B cell (primary cell): ENCODE measurements at regions not wholly inside any gene's neighbourhood (a gene's known extent, or its start where the extent isn't known, plus 50 kb on each side); places are given as distances from the start of the nearest gene placed in this dataset.

ENCODE experiments used
- ATAC-seq: fragments of 200-7000 bp; cut with Tn5 transposase; one replicate; pipeline ENCODE4 v1.10.0; 2021; ENCODE audit warnings: low read depth, mild to moderate bottlenecking, moderate number of reproducible peaks, moderate library complexity
- CTCF ChIA-PET: fragments of 350-600 bp; sonication (Branson Sonifier 250); formaldehyde crosslinking; loops from one replicate; lab custom pipeline; 2021; ENCODE audit warnings: antibody characterized with exemption, inconsistent platforms; lab: Charles Lee
- POLR2A ChIA-PET: fragments of 350-600 bp; sonication (Branson Sonifier 250); formaldehyde crosslinking; loops from one replicate; lab custom pipeline; 2021; ENCODE audit warnings: antibody characterized with exemption; lab: Charles Lee
- DNase-seq: peaks from one replicate; pipeline ENCODE4 v3.0.0; 2013
- H2AFZ ChIP-seq: 2 replicates; pipeline ENCODE4 v1.6.1; 2012; ENCODE audit warnings: mild to moderate bottlenecking, low read depth, low read length; ENCODE audit not compliant: insufficient read depth, poor library complexity, severe bottlenecking
- H3K27ac ChIP-seq, 2 donors: 1 replicate in 1 of 2; 2 replicates in 1 of 2; pipeline ENCODE4 v1.5.1; 2012 to 2013; ENCODE audit warnings: low read length in 2 of 2, mild to moderate bottlenecking in 2 of 2, moderate library complexity in 1 of 2
- H3K27me3 ChIP-seq, 4 experiments: fragments of 200-600 bp in 1 of 4; sonication (generic) in 1 of 4; replicated peaks in 1 of 4; 1 replicate in 2 of 4; 2 replicates in 2 of 4; pipeline versions ENCODE4 v1.6.1 to v1.7.0; 2013 to 2016; ENCODE audit warnings: low read length in 3 of 4, mild to moderate bottlenecking in 2 of 4, mixed read lengths in 1 of 4, moderate library complexity in 1 of 4; ENCODE audit not compliant: insufficient read depth in 4 of 4, control insufficient read depth in 3 of 4; ENCODE audit errors: control extremely low read depth in 1 of 4
- H3K36me3 ChIP-seq, 2 experiments: replicated peaks in 1 of 2; 1 replicate in 1 of 2; 2 replicates in 1 of 2; pipeline versions ENCODE4 v1.6.1 to v1.7.1; 2013; ENCODE audit warnings: low read length in 1 of 2; ENCODE audit not compliant: insufficient read depth in 2 of 2, control insufficient read depth in 1 of 2; ENCODE audit errors: control extremely low read depth in 1 of 2, extremely low read depth in 1 of 2
- H3K4me1 ChIP-seq, 2 donors: fragments of 200-600 bp in 1 of 2; sonication (generic) in 1 of 2; 1 replicate in 1 of 2; 2 replicates in 1 of 2; pipeline versions ENCODE4 v1.5.1 to v1.6.1; 2013 to 2017; ENCODE audit warnings: low read length in 2 of 2; ENCODE audit not compliant: control insufficient read depth in 2 of 2, insufficient read depth in 2 of 2
- H3K4me2 ChIP-seq: replicated peaks from 2 replicates; pipeline ENCODE3; 2012; ENCODE audit warnings: mild to moderate bottlenecking, low read depth, low read length; ENCODE audit not compliant: poor library complexity, severe bottlenecking
- H3K4me3 ChIP-seq, 5 experiments: fragments of 200-600 bp in 1 of 5; sonication (generic) in 1 of 5; 1 replicate in 3 of 5; 2 replicates in 2 of 5; pipeline versions ENCODE4 v1.5.1 to v1.7.0; 2011 to 2016; ENCODE audit warnings: low read length in 4 of 5, mild to moderate bottlenecking in 4 of 5, low read depth in 2 of 5, control low read depth in 1 of 5, moderate library complexity in 1 of 5; ENCODE audit not compliant: insufficient read depth in 1 of 5; ENCODE audit errors: control extremely low read depth in 1 of 5, extremely low read depth in 1 of 5
- H3K79me2 ChIP-seq: fragments of 200-600 bp; sonication (generic); one replicate; pipeline ENCODE4 v1.6.0; 2016; ENCODE audit warnings: low read length; ENCODE audit not compliant: control insufficient read depth, insufficient read depth
- H3K9ac ChIP-seq: fragments of 200-600 bp; sonication (generic); 2 replicates; pipeline ENCODE4 v1.6.1; 2017; ENCODE audit warnings: mild to moderate bottlenecking, low read length, moderate library complexity
- H3K9me3 ChIP-seq, 3 donors: one replicate each; pipeline versions ENCODE4 v1.6.1 to v1.7.1; 2013; ENCODE audit warnings: low read length in 2 of 3; ENCODE audit not compliant: control insufficient read depth in 2 of 3, insufficient read depth in 1 of 3; ENCODE audit errors: control extremely low read depth in 1 of 3
- H4K20me1 ChIP-seq: 2 replicates; pipeline ENCODE4 v1.6.0; 2012; ENCODE audit warnings: mild to moderate bottlenecking, low read length; ENCODE audit not compliant: insufficient read depth, control insufficient read depth, poor library complexity, severe bottlenecking
- H3K27ac Mint-ChIP-seq: one replicate; pipeline ENCODE4 v1.8.0; 2021; ENCODE audit warnings: mixed read lengths
- H3K27me3 Mint-ChIP-seq: one replicate; pipeline ENCODE4 v1.8.0; 2021; ENCODE audit warnings: mixed read lengths
- H3K4me1 Mint-ChIP-seq: one replicate; pipeline ENCODE4 v1.8.0; 2021; ENCODE audit warnings: mixed read lengths
- H3K4me3 Mint-ChIP-seq: one replicate; pipeline ENCODE4 v1.8.0; 2021; ENCODE audit warnings: mixed read lengths
- H3K9me3 Mint-ChIP-seq: one replicate; pipeline ENCODE4 v1.8.0; 2022; ENCODE audit warnings: mixed read lengths; ENCODE audit not compliant: insufficient read depth
- CTCF ChIP-seq: fragments of 200-600 bp; IDR thresholded peaks from one replicate; pipeline ENCODE4 v1.8.0; 2022; ENCODE audit warnings: antibody characterized with exemption, mild to moderate bottlenecking
- EZH2 ChIP-seq: IDR thresholded peaks from 2 replicates; pipeline ENCODE4 v1.6.1; 2012; ENCODE audit warnings: borderline replicate concordance, low read depth, mild to moderate bottlenecking, moderate library complexity, low read length; ENCODE audit not compliant: insufficient read depth, poor library complexity, severe bottlenecking
- WGBS: methylation state at CpG from one replicate; pipeline ENCODE4 v1.1.5; 2013; ENCODE audit warnings: missing lambda C conversion rate; ENCODE audit not compliant: insufficient coverage; 5-methylcytosine and 5-hydroxymethylcytosine counted together
- intact Hi-C: fragments of 100-400 bp; cut with micrococcal nuclease; formaldehyde crosslinking; loops from one replicate; pipeline ENCODE4 v1.10.0; 2022

DNA sequence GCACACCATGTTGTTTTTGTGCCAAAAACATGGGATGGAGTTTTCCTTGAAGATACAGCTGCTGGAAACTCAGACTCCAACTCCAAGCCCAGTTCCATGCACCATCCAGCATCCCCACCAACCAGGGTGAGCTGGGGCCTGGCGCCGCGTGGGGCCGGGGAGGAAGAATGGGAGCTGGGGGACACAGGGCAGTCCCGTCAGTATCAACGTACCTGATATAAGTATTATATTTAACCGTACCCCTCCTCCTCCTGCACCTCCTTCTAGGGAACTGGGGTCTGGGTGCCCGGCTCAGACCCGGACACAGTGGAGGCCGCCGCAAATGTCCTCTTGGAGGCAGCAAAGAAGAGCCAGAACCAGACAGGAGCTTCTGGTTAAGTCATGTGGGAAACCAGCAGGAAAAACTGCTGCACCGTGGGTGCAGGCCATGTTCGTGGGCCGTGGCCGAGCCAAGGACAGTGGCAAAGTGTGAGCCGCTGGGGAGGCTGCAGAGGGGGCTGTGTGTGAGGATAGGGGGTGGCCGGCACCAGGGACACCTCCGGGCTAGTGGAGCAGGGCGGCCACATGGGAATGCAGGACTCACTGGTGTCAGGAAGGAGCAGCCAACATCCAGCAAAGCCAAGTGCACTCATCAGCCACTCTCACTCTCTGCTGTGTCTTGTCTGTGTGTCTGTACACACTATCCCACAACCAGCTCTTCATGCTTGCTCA, 112.6 kb downstream of the TMEM18 start:
- intact Hi-C loops, result no loop called here
- H3K4me3 ChIP-seq, result no peak overlapping the region
- no peak overlapping the region for H3K9ac ChIP-seq
- 90% methylated on average over 15 of the region's 19 CpGs for WGBS
- no peaks in the 10 kb centered on the region for H3K9me3 ChIP-seq
- H3K9me3 Mint-ChIP-seq, result no peaks in the 10 kb centered on the region
- H3K27ac ChIP-seq, result no peak overlapping the region
- H3K4me1 Mint-ChIP-seq, result no peaks in the 10 kb centered on the region
- H3K27me3 ChIP-seq, result peaks cover 0 to 41% (median 0%) of the 10 kb centered on the region in 4 experiments
- H3K27ac Mint-ChIP-seq, result no peak overlapping the region
- ATAC-seq (no peak), DNase-seq (no peak)
- H4K20me1 ChIP-seq, result no peaks in the 10 kb centered on the region
- no peaks in the 10 kb centered on the region for H3K79me2 ChIP-seq
- CTCF ChIA-PET, result interaction anchor here (0.9 kb wide), 1 partner anchor 72 kb away, joined by 3 read pairs; no protein-coding TSS in a partner anchor
- peaks cover 39% of the 10 kb centered on the region for H3K27me3 Mint-ChIP-seq
- H3K4me2 ChIP-seq, result no peak overlapping the region
- TF ChIP-seq CTCF (no peak), EZH2 (no peak)
- no peaks in the 10 kb centered on the region for H3K4me1 ChIP-seq
- H2AFZ ChIP-seq, result no peak overlapping the region
- no peaks in the 10 kb centered on the region for H3K36me3 ChIP-seq
- POLR2A ChIA-PET, result no interaction called here
- H3K4me3 Mint-ChIP-seq, result no peak overlapping the region

DNA sequence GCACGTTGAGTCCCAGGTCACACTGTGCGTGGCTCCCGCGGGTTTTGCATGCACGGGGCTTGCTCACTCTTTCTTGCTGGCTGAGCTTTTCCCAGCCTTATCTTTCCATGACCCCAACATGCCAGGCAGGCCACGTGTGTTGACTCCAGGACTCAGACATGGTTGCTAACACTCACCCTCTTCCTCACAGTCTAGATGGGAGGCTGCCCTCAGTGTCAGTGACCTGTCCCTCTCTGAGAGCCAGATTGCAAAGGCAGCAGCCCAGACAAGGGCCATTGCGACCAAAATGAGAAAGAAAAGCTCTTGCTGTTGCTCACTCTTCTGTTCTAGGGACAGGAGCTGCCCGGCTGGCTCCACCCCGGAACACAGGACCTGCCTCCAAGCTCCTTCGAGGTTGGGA, 113.7 kb downstream of the TMEM18 start:
- Histone ChIP-seq H3K27ac (no peak overlapping the region), H3K36me3 (no peaks in the 10 kb centered on the region), H2AFZ (no peak overlapping the region), H3K9ac (no peak overlapping the region), H3K4me1 (no peaks in the 10 kb centered on the region), H3K79me2 (no peaks in the 10 kb centered on the region), H3K27me3 (peaks cover 0 to 39% (median 0%) of the 10 kb centered on the region in 4 experiments), H3K4me2 (no peak overlapping the region), H4K20me1 (no peaks in the 10 kb centered on the region), H3K9me3 (no peaks in the 10 kb centered on the region), H3K4me3 (no peak overlapping the region)
- no peaks in the 10 kb centered on the region for H3K9me3 Mint-ChIP-seq
- H3K4me3 Mint-ChIP-seq, result no peak overlapping the region
- H3K27ac Mint-ChIP-seq, result no peak overlapping the region
- ATAC-seq (no peak), DNase-seq (no peak)
- H3K4me1 Mint-ChIP-seq, result no peaks in the 10 kb centered on the region
- intact Hi-C loops, result no loop called here
- ChIA-PET POLR2A (no interaction called here), CTCF (no interaction called here)
- TF ChIP-seq EZH2, result no peak
- TF ChIP-seq CTCF, result no peak
- H3K27me3 Mint-ChIP-seq, result peaks cover 35% of the 10 kb centered on the region
- WGBS, result 86% methylated on average over 10 of the region's 10 CpGs
